ENCODE measurements at regions not wholly inside any gene's neighbourhood (a gene's known extent, or its start where the extent isn't known, plus 50 kb on each side); places are given as distances from the start of the nearest gene placed in this dataset.
"Not testable (repeated sequence)": the region's sequence is repeated elsewhere in the genome, so short reads cannot be mapped to it uniquely, and the experiment has no call there.

DNA sequence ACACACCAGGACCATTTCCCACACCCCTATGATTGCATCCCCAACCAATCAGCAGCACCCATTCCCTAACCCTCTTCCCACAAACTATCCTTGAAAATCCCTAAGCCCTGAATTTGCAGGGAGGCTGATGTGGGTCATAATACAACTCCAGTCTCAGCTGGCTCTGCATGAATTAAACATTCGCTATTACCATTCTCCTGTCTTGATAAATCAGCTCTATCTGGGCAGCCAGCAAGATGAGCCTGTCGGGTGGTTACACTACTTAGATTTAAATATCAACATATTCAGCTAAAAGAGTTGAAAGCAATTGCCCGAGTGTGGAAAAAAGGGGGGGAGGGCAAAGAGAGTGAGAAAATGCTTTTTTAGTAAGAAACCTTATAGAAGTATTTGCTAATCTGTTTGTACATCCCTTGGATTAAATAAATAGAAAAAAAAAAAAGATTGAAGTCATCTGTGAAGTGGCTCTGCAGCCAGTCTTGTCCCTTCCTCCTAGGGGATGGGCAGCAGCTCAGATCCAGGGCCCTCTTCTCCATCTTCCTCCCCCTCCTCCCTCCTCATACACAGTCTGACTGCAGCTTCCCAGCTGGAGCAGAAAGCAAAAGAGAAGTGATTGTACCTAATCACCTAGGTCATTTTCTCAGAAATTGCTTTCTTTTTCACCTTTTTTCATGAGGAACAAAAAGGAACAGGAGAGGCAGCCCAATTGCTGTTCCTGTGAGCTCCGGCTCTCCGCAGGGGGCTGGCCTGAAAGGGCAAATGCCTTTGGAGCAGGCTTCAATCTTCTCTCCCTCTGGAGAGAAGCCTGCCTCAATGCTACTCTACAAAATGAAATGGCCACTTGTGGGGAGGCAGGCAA, 356.6 kb upstream of the SULF2 start:
- DNase-seq, result no peak

DNA sequence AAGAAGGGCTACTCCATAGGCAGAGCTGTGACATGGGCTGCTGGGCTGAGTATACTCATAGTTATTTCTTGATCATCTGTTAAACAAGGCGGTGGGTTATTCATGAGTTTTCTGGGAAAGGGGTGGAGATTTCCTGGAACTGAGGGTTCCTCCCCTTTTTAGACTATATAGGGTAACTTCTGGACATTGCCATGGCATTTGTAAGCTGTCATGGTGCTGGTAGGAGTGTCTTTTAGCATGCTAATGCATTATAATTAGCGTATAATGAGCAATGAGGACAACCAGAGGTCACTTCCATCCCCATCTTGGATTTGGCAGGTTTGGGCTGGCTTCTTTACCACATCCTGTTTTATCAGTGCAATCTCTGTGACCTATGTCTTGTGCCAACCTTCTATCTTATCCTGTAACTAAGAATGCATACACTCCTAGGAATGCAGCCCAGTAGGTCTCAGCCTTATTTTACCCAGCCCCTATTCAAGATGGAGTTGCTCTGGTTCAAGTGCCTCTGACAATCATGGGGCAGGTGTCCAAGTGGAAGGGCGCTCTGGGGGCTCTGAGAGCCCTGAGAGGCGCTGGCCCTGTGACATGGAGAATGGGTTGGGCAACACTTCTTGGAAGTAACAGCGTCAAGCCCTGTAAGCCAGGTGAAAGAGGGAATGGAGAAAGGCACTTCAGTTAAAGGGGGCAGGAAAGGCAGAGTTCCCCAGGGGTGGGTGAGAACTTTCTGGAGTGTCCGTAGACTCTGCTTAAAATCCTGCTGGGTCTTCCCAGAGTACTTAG, 354.2 kb upstream of the SULF2 start:
- DNase-seq, result no peak

DNA sequence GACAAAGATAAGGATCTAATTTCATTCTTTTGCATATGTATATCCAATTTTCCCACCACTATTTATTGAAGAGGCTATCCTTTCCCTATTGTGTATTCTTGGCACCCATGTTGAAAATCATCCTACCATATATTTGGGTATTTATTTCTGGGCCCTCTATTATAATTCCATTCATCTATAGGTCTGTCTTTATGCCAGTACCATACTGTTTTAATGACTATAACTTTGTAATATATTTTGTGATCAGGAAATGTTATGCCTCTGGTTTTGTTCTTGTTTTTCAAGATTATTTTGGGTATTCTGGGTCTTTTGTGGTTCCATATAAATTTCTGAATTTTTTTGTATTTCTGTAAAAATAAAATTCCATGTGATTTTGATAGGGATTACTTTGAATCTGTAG, 347.6 kb upstream of the SULF2 start:
- no peak for DNase-seq

DNA sequence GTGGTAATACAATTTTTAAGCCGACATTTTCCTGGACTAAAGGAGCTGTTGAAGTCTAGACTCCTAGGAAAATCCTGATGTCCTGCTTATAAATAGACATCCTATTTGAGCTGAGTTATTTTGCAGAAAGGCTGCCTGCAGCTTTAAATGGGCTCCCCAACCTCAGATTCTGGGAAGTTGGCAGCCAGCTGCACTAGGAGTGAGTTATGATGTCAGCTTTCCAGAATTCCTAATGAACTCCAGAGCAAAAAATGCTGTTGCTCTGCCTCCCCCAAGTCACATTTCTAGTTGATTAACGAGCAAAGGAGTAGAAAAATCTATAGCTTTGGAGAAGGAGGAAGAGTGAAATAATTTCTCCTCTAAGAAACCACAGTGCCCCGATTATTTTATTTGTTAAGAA, 346.3 kb upstream of the SULF2 start:
- DNase-seq, result no peak

DNA sequence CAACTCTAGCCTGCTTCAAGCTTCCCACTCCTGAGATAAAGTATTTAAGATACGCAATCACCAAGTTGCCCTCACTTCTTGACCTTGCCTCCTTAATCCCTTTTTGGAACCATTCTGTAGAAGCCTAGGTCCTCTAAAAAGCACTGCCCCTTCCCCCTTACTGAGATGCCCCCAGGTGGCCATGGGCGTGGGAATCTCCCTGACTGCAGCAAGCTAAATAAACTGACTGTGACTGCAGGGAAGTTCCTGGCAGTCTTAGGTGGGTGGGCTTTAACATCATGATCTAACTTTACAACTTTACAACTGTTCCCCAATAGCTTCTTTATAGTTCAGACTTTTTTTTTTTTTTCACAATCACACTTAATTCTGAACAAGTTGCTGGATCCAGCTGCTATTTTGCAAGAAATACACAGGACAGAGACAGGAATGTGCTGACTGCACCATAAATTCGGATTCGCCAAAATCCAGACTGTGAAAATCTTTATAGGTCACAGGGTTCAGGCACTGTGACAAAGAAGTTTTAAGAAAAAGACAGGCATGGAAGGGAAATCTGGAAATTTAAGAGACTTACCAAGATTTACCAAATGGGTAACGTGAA, 344.2 kb upstream of the SULF2 start:
- DNase-seq, result no peak

DNA sequence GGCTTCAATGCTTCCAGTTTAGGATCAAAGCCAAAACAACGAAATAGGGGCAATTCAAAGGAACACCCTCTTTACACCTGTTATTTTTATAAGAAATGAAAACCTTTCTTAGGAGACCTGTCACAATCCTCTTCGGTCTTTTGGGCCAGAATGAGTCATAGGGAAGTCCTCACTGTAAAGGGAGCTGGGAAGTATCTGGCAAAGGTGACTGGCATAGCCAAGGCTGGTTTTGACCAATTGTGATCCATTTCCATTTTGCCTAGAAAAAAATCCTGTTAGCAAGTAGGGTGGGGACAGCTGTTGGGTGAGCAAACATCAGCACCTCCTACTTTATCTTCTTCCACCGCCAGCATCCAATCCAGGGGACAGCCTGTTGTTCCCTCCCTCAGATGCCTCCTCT, 343.2 kb upstream of the SULF2 start:
- no peak for DNase-seq

DNA sequence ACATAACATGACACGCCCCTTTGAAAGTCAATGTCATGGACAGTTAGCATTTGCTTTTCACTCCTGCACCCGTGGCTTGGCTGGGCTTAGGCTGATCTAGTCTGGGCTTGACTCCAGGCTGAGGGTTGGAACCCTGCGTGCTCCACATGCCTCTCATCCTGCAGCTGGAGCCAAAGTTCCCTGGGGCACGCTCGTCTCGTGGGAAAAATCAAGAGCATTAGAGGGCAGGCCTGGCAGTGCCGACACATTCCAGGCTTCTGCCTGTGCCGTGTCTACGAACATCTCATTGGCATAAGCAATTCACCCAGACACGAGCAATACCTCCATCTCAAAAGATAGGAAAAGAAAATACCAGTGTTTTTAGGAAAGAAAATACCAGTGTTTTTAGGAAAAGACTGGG, 342.7 kb upstream of the SULF2 start:
- DNase-seq, result not testable (repeated sequence)

DNA sequence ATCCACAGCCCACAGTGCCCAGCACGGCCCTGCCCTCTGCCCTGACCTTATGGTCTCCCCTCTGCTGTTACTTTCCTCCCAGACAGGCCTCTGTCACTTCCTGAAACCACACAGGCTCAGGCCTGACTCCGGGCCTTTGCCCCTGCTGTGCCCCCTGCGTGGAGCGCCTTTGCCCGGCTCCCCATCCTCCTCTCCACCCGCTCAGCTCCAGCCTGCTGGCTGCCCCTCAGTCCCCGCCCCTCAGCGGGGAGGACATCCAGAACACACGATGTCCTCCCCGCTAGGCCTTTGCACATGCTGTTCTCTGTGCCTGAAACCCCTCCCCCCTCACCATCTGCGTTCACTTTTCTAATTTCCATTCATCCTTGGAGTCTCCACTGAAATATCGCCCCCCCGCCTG, 341.9 kb upstream of the SULF2 start:
- DNase-seq, result not testable (repeated sequence)

DNA sequence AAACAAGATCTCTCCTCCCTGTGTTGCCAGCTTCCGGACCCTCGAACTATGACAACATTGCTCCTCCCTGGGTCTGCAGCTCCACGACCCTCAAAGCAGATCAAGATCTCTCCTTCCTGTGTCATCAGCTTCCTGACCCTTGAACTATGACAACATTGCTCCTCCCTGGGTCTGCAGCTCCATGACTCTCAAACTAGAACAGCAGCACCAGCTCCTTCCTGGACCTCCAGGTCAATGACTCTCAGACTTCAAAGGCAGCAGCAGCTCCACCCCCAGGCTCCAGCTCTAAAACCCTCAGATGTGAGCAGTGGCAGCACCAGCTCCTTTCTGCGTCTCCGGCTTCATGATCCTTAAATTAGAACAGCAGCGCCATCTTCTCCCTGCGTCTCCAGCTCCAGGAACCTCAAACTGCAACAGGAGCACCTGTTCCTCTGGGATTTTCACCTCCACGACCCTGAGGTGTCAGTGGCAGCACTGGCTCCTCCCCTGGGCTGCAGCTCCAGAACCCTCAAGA, 341.0 kb upstream of the SULF2 start:
- DNase-seq, result no peak

DNA sequence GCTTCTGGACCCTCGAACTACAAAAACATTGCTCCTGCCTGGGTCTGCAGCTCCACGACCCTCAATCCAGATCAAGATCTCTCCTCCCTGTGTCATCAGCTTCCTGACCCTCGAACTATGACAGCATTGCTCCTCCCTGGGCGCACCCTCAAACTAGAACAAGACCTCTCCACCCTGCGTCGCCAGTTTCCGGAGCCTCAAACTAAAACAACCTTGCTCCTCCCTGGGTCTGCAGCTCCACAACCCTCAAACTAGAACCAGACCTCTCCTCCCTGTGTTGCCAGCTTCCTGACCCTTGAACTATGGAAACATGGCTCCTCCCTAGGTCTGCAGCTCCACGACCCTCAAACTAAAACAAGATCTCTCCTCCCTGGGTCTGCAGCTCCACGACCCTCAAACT, 339.7 kb upstream of the SULF2 start:
- no peak for DNase-seq

DNA sequence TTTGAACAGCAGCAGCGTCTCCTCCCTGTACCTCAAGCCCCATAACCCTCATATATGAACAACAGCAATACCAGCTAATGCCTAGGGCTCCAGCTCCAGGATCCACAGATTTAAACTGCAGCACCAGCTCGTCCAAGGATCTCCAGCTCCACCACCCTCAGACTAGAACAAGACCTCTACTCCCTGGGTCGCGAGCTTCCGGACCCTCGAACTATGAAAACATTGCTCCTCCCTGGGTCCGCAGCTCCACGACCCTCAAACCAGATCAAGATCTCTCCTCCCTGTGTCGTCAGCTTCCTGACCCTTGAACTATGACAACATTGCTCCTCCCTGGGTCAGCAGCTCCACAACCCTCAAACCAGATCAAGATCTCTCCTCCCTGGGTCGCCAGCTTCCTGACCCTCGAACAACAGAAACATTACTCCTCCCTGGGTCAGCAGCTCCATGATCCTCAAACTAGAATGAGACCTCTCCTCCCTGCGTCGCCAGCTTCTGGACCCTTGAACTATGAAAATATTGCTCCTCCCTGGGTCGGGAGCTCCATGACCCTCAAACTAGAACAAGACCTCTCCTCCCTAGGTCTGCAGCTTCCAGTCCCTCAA, 339.0 kb upstream of the SULF2 start:
- no peak for DNase-seq

DNA sequence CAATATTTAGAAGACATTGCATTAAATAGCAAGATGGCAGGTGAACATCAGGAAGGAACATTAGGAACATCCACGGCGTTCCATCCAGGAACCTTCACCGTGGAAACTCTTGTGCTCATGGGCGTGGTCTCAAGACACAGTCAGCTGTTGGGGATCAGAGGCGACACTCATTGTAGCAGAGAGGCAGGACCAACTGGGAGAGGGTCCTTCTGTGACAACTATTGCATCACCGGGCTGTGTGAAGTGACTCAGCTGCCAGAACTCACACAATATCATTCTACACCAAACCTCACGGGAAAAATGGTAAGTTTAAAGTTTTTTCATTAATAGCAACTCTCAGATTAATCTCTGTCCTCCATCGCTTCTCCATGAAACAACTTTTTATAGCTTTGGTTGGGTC, 334.8 kb upstream of the SULF2 start:
- DNase-seq, result no peak

DNA sequence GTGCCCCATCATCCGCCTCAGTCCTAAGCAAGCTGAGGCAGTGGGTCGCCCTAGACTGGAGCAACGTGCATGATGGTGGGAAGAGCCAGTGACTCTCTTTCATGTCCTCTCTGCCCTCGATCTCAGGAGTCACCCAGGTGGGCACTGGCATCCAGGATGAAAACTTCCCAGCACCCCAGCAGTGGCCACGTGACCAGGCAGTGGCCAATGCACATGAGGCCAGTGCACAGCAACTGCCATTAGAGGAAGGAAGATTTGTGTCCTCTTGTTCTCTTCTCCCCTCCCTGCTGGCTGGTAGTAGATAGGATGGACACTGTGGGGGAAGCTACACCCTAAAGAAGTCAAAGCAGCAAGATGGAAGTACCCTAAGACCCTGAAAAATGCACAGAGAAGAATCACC, 334.1 kb upstream of the SULF2 start:
- DNase-seq, result not testable (repeated sequence)

DNA sequence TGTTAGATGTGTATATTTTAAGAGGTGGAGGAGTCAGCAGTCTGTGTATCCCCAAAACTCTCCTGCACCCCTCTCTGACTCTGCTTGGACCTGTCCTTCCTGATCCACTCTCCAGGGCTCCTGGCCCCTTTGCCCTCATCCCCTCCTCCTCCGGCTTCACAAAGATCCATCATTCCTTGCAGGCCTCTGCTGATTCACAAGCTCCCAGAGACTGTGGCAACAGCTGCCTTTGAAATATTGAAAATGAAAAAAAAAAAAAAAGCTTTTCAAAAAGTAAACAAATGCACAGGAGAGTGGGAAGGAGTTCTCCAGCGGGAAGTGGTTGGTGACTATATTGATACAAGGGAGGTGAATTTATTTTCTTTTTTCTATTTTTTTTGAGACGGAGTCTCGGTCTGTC, 330.2 kb upstream of the SULF2 start:
- DNase-seq, result no peak

DNA sequence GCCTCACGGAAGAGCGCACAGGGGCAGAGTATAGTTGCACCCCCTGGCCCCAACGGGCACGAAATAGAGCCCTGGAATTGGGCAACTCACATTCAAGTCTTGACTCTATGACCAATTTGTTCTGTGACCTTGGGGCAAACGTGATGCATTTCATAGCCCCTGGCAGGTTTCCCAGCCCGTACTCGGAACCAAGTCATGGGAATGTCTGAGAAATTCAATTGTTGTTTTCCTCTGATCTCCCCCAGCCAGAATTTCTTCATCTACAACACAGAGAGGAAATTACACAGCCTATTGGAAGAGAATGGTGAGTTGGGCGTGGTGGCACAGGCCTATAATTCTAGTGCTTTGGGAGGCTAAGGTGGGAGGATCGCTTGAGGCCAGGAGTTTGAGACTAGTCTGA, 322.3 kb upstream of the SULF2 start:
- DNase-seq, result no peak

DNA sequence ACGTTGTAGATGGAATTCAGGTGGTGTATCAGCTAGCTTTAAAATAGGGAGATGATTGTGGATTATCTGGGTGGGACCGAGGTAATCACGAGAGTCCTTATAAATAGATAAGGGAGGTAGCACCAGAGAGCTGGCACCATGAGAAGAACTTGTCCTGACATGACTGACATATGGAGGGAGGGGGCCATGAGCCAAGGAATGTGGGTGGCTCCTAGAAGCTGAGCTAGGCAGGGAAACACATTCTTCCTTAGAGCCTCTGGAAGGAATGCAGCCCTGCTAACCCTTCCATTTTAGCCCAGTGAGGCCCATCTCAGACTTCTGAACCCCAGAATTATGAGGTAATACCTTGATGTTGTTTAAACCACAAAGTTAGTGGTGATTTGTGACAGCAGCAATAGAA, 321.1 kb upstream of the SULF2 start:
- no peak for DNase-seq

DNA sequence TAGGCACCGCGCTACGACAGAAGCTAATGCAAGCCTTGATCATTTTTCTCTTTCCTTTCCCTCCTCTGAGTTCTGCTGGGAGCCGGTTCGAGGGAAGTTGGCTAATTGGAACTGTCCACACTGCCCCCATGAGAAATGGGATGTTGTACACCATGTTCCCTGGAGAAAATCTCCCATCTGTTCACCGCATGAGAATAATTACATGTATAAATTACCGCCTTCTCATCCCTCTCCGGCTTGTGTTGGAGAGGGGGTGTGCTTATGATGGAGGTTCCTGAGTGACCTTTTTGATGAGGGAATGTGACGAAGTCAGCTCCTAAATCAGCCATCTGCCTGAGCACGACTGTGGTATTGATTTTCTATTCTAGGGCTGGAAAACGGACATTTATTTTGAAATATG, 320.2 kb upstream of the SULF2 start:
- no peak for DNase-seq

DNA sequence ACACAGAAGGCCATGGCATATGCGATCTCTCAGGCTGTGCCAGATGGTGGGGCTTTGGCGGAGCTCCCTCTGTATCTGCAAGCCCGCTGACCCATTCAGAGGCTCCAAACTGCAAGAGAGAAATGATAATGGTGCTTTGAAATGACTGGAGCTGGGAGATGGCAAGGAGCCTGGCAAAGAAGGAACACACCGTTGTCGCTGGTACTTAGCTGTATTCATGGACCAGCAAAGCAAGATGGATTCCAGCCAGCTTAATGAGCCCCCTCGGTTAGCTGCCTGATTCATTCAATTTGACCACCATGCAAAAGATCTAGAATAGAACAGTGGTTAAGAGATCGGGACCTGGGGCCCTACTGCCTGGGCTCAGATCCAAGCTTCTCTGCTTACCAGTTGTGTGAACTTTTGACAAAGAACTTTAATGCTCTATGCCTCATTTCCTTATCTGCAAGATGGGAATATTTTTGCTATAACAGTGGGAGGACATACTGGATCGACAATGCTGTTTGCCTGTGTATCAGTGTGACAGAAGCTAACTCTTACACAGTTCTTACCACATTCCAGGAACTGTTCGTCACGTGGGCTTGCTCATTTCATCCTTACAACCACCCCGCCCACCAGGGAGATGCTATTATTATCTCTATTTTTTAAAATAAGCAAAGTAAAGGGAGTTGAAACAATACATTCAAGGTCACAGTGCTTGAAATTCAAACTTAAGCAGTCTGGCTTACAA, 317.8 kb upstream of the SULF2 start:
- no peak for DNase-seq

DNA sequence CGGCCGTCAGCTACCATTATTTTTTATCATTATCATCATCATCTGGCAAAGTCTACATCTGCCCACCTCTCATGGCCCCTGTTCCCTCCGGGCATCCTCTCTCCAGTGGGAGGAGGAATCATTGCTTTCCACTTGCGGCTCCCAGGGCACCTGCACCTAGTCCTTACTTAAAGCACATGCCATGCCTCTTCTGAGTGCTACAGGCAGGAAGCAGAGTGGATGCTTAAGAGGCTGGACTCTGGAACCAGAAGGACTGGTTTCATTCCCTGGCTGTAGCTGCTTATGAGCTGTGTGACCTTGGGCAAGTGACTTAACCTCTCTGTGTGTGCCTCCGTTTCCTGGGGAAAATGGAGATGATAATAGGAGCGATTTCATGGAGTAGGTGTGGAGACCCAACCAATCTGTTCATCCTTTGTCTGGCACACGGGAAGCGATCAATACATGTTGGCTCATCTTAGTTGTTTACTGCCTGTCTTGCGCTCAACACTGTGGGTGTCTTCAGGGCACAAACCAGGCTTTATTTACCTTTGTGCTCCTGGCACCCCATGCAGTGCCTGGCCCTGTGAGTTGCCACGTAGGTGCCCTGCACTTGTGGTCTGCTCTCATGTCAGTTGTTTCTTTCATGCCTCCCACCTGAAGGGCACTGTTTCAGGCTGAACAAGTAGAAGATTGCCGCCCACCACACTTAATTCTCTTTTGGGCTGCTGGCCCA, 317.0 kb upstream of the SULF2 start:
- no peak for DNase-seq

DNA sequence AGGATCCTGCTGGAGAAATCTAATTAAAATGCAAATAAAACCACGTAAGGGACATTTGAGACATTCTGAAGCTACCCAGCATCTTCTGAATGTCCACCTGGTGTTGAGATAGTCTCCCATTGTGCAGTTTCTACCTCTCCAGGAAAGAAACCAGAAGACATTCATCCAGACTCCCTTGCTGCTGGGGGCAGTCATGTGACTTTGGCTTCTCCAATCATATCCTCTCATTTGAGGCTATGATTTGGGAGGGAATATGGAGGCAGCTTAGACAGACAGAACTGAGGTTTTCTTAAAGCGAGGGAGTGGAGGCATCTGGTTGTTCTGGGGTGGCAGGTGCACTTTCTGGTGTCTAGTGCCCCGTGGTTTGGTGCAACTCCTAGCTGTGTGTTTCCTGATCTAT, 315.2 kb upstream of the SULF2 start:
- DNase-seq, result no peak

DNA sequence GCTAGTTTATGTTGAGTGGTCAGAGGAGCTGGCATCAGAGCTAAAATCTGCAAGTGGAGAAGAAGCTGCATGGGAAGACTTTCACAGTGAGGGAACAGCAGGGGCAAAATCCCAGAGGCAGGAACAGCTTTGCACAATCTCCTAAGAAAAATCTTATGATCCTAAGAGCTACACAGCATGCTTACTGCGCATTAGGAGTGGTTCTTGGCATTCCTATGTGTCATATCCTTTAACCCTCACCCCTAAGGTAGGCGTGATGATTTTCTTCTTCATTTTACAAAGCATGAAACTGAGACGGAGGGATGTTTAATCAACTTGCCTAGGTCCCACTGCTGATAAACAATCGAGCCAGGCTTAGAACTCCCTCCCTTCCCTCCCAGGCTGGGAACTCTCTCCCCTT, 313.6 kb upstream of the SULF2 start:
- no peak for DNase-seq

DNA sequence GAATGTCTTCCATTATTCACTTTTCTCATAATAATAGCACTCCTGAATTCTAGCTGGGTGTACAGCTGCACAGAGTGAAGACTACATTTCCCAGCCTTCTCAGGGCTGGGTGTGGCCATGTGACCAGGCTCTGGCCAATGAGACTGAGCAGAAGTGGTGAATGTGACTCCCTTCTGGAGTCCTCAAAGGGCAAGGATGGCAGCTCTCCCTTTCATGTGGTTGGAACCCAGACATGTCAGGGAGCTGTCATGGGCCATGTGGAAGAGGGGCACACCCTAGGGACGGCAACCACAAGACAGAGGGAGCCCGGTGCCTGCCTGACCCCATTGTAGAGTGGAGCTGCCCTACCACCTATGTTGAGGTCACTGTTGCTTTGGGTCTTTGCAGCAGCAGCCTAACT, 312.8 kb upstream of the SULF2 start:
- no peak for DNase-seq
